Activated CD4-positive, alpha-beta T cell treated with anti-CD3 and anti-CD28 coated beads, Interleukin-2, amount 10 ng/mL, durations not matched to agents 7 days and 5 days (primary cell): ENCODE measurements at regions not wholly inside any gene's neighbourhood (a gene's known extent, or its start where the extent isn't known, plus 50 kb on each side); places are given as distances from the start of the nearest gene placed in this dataset.

Experiments
- CTCF ChIA-PET: fragments of 350-600 bp; sonication (Branson Sonifier 250); formaldehyde crosslinking; loops from one replicate; lab custom pipeline; 2021; ENCODE audit warnings: antibody characterized with exemption; lab: Charles Lee
- POLR2A ChIA-PET: fragments of 350-600 bp; sonication (Branson Sonifier 250); formaldehyde crosslinking; loops from one replicate; lab custom pipeline; 2021; ENCODE audit warnings: antibody characterized with exemption; lab: Charles Lee
- DNase-seq: peaks from one replicate; pipeline ENCODE4 v3.0.0-alpha.2; 2020
- H3K27ac Mint-ChIP-seq: one replicate; pipeline ENCODE4 v1.8.0; 2021; ENCODE audit warnings: mild to moderate bottlenecking, moderate library complexity, mixed read lengths
- H3K27me3 Mint-ChIP-seq: one replicate; pipeline ENCODE4 v1.8.0; 2021; ENCODE audit warnings: mixed read lengths
- H3K36me3 Mint-ChIP-seq: one replicate; pipeline ENCODE4 v1.8.0; 2021; ENCODE audit warnings: low read depth, mixed read lengths
- H3K4me1 Mint-ChIP-seq: one replicate; pipeline ENCODE4 v1.8.0; 2021; ENCODE audit warnings: mixed read lengths
- H3K4me3 Mint-ChIP-seq: one replicate; pipeline ENCODE4 v1.8.0; 2021; ENCODE audit warnings: mild to moderate bottlenecking, moderate library complexity, mixed read lengths
- H3K9me3 Mint-ChIP-seq: one replicate; pipeline ENCODE4 v1.8.0; 2021; ENCODE audit warnings: mixed read lengths

DNA sequence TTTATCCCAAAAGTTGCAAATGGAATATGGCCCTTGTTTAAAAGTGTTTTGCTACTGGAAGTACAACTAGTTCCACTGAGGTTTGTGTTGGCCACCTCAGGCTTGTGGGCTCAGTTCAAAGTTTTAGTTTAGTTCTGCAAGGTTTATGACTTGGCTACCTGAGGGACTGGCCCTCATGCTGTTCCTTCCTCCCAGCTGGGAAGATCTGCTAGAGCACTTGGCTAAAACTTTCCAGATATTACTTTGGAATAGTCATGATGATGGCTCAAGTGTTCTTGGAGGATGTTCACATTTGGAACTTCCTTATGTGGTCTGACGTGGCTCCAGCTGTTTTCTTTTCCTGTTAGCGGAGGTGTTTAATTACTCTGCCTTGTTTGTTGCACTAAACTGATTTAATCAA is 110.2 kb upstream of the IVNS1ABP start:
- Mint-ChIP-seq H3K27me3 (no peaks in the 10 kb centered on the region), H3K27ac (no peak overlapping the region), H3K4me1 (peaks cover 29% of the 10 kb centered on the region), H3K36me3 (peaks cover 14% of the 10 kb centered on the region), H3K9me3 (peaks cover 20% of the 10 kb centered on the region), H3K4me3 (no peak overlapping the region)
- POLR2A ChIA-PET: no interaction called here
- no peak for DNase-seq
- CTCF ChIA-PET: interaction anchor here (1.0 to 1.6 kb wide), 2 partner anchors 9 to 24 kb away, joined by 3 to 4 read pairs; no protein-coding TSS in a partner anchor

DNA sequence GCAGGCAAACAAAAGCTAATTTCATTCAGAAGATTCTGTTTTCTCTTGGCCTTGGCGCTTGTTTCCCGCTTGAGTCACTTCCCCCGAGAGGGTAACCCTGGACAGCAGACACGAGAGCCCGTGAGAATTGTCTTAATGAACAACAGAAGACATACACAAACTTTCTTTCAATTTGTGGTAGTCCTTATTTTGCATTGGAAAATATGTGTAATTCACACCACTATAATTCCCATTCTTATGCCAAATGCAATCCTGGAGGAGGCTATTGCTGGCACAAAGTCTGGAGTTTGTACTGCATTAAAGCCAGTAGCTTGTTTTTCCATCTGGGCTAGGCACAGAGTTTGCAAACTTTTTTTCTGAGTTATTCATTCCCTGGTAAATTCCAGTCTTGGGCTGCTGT is 109.8 kb upstream of the IVNS1ABP start:
- Mint-ChIP-seq H3K27ac (no peak overlapping the region), H3K27me3 (no peaks in the 10 kb centered on the region), H3K9me3 (peaks cover 20% of the 10 kb centered on the region), H3K4me3 (no peak overlapping the region), H3K36me3 (peaks cover 14% of the 10 kb centered on the region), H3K4me1 (peaks cover 33% of the 10 kb centered on the region)
- POLR2A ChIA-PET: no interaction called here
- CTCF ChIA-PET: interaction anchor here (1.0 to 1.6 kb wide), 2 partner anchors 9 to 24 kb away, joined by 3 to 4 read pairs; no protein-coding TSS in a partner anchor
- DNase-seq: no peak

DNA sequence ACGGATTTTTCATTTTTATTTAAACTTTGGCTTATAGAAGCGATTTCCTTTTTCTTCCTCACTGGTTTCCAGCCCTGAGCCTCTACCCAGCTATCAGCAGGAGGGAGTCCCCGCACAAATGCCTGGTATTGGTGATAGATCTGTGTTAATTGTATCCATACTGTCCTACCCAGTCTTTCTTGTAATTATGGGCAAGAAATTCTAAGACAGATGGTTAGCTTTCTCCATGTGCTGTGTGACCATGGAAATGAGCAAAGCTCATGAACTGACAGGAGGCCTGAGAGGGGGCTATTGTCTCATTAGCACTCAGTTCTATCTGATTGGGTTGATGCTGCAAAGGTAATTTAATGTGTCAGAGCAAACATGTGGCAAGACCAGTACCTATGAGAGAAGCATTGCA is 108.1 kb upstream of the IVNS1ABP start:
- CTCF ChIA-PET: interaction anchor here (0.6 kb wide), 1 partner anchor 11 kb away, joined by 3 read pairs; no protein-coding TSS in a partner anchor
- no peak for DNase-seq
- Mint-ChIP-seq H3K36me3 (peaks cover 16% of the 10 kb centered on the region), H3K4me1 (peaks cover 50% of the 10 kb centered on the region), H3K4me3 (no peak overlapping the region), H3K27ac (no peak overlapping the region), H3K27me3 (no peaks in the 10 kb centered on the region), H3K9me3 (peaks cover 16% of the 10 kb centered on the region)
- POLR2A ChIA-PET: no interaction called here

DNA sequence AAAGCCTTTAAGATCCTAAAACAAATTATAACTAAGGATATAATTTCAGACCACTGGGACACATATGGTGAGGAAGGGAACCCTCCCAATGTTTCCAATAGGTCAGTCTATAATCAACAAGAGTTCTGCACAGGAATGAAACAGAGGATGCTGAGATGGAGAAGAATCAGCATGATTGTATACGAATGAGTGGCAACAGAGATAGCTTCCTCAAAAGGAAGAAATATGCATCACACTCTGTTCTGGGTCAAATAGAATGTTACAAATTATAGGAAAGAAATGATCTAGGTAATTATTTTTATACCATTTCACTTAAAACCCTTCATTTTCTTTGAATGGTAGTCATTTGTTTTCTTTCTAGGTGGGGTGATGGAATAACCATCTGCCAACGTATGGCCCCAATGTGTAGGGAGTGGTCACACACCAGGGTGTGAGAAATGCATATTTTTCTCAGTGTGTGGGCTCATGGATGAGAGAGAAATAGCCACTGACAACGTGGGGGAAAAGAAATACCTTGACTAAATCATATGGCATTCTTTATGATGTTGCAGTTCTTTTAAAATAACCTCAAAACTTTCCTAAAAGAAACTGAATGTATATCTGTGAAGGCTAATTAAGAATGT is 104.6 kb upstream of the IVNS1ABP start:
- Mint-ChIP-seq H3K9me3 (peaks cover 10% of the 10 kb centered on the region), H3K27ac (peak overlapping the region; percentile 83), H3K36me3 (peaks cover 6% of the 10 kb centered on the region), H3K27me3 (no peaks in the 10 kb centered on the region), H3K4me3 (no peak overlapping the region), H3K4me1 (peaks cover 53% of the 10 kb centered on the region)
- CTCF ChIA-PET: interaction anchor here (0.9 kb wide), 1 partner anchor 84 kb away, joined by 3 read pairs; no protein-coding TSS in a partner anchor
- POLR2A ChIA-PET: no interaction called here
- DNase-seq: no peak

DNA sequence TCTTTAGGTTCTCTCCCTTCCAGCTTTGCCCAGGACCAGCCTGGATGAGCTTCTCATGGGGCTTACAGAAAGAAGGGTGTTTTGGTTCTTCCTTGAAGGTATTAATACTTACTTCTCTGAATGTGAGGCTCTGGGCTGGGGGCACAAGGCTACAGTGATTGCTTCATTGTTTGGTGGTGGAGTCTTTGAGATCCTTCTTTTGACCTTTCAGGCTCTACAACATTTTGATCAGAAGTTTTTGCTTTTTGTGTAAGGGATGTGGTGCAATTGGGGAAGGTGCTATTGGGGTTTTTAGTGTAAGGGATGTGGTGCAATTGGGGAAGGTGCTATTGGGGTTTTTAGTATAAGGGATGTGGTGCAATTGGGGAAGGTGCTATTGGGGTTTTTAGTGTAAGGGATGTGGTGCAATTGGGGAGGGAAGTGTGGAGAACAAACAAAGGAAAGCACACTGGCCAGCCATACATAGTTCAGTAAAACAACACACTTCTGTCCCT is 103.6 kb upstream of the IVNS1ABP start:
- DNase-seq: peak; percentile 61
- peaks cover 50% of the 10 kb centered on the region for H3K4me1 Mint-ChIP-seq
- peak overlapping the region; percentile 83 for H3K27ac Mint-ChIP-seq
- peak overlapping the region; percentile 31 for H3K4me3 Mint-ChIP-seq
- ChIA-PET POLR2A (no interaction called here), CTCF (interaction anchor here (0.6 to 0.9 kb wide), 2 partner anchors 83 to 240 kb away, joined by 3 read pairs; no protein-coding TSS in a partner anchor)
- peaks cover 6% of the 10 kb centered on the region for H3K36me3 Mint-ChIP-seq
- H3K9me3 Mint-ChIP-seq: peaks cover 12% of the 10 kb centered on the region
- H3K27me3 Mint-ChIP-seq: no peaks in the 10 kb centered on the region

DNA sequence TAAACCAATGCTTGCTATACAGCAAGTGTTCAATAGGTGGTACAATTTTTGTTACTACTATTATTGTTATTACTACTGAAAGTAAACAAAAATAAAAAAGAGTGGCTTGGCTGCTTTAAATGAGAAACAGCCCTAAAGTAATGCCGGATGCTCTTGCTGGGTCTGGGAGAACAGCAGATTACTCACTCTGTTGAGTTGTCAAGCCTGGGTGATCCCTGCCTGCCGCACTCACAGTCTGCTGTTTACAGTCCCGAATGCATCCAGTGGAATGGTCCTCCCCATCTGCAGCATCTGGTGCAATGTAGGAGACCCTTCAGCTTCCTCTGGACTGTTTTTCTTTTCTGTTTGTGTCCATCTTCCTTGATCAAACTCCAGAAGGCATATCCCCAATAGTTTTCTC is 102.7 kb upstream of the IVNS1ABP start:
- Mint-ChIP-seq H3K4me1 (peaks cover 46% of the 10 kb centered on the region), H3K27me3 (no peaks in the 10 kb centered on the region), H3K27ac (no peak overlapping the region), H3K36me3 (peaks cover 6% of the 10 kb centered on the region), H3K4me3 (no peak overlapping the region), H3K9me3 (peaks cover 11% of the 10 kb centered on the region)
- no peak for DNase-seq
- POLR2A ChIA-PET: no interaction called here
- CTCF ChIA-PET: no interaction called here

DNA sequence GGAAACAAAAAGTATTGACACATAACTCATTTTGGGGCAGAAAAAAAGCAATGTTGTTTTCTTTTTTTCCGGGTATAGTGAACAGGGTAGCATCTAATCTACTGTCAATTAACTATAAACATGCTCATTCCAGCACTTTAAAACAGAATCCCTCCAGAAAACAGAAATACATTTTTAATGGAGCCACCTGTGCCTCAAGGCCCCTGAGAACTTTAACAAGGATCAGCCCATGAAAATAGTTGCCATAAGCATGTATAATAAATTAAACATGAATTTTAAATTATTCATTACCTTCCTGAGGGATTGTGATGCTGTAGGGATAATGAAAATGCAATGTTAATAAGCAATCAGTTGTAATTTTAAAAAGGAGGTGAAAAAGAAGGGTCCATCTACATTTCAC is 101.4 kb upstream of the IVNS1ABP start:
- CTCF ChIA-PET: interaction anchor here (1.0 kb wide), 1 partner anchor 11 kb away, joined by 3 read pairs; no protein-coding TSS in a partner anchor
- DNase-seq: no peak
- H3K27me3 Mint-ChIP-seq: no peaks in the 10 kb centered on the region
- POLR2A ChIA-PET: no interaction called here
- no peak overlapping the region for H3K27ac Mint-ChIP-seq
- H3K4me3 Mint-ChIP-seq: no peak overlapping the region
- peaks cover 8% of the 10 kb centered on the region for H3K9me3 Mint-ChIP-seq
- peaks cover 39% of the 10 kb centered on the region for H3K4me1 Mint-ChIP-seq
- peaks cover 6% of the 10 kb centered on the region for H3K36me3 Mint-ChIP-seq

DNA sequence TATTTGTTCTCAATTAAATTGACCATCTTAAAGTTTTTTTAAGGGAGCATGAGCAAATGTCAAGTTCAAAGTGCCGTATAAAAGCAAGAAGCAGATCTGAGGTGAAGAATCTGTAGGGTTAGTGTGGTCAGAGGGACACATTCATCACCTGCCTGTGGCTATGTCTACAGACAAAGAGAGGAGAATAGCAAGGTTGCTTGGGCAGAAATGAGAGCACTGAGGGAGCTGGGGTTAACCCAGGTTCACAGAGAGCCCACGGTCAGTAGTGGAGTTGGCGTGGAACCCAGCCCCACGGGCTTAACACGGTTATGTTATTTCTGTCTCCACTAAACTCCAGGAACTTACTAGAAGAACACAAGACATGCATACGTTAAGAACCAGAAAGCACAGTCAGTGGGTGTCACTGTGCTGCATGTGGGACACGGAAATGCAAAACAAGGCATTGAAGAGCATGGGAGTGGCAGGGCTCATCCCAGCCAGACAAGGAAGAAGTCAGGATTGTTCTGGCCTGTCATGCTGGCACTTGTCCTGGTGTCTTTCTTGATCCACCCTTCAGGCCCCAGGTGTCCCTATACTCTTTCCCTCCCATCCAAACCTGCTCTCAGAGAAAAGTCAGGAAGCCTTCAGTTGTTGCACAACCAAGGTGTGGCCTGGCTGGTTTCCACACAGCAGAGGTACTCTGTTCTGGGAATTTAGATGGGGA is 95.5 kb upstream of the IVNS1ABP start:
- Mint-ChIP-seq H3K4me3 (no peak overlapping the region), H3K27me3 (no peaks in the 10 kb centered on the region), H3K27ac (no peak overlapping the region), H3K36me3 (peaks cover 2% of the 10 kb centered on the region), H3K4me1 (peaks cover 7% of the 10 kb centered on the region), H3K9me3 (peaks cover 10% of the 10 kb centered on the region)
- POLR2A ChIA-PET: no interaction called here
- DNase-seq: no peak
- CTCF ChIA-PET: no interaction called here

DNA sequence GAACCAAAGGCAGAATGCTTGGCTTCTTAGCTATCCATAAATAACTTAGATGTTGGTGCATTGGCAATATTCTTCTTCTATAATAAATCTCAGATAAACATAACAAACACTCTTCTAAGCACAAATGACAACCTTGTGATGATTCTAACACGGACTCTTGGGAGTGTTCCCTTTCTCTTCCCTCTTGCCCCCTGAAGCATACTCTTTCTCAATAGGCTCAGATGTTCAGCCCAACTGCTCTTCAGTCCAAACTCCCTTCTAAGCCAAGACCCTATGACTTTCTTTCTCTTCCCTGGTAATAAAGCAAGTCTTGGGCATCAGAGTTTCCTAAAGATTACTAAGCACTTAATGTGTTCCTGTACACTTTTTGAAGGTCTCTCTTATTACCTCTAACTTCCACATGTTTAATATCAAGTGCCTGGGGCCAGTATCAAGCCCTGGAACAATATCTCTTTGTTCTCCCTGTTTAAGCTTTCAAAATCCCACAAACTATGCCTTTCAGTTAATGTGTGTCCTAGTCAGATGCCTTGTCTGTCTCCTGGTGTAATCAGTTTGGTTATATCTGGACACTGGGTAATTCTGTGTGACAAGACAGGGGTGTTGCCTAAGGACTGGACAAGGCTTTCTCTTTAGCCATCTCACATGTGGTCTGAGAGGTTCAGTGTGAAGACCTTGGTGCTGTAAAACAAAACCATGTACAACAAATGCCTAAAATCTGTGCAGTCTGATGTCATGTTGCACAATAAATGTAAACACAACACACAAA is 92.9 kb upstream of the IVNS1ABP start:
- Mint-ChIP-seq H3K27me3 (no peaks in the 10 kb centered on the region), H3K27ac (no peak overlapping the region), H3K36me3 (peaks cover 5% of the 10 kb centered on the region), H3K4me3 (no peak overlapping the region), H3K4me1 (peaks cover 4% of the 10 kb centered on the region), H3K9me3 (peaks cover 12% of the 10 kb centered on the region)
- CTCF ChIA-PET: no interaction called here
- no peak for DNase-seq
- POLR2A ChIA-PET: no interaction called here

DNA sequence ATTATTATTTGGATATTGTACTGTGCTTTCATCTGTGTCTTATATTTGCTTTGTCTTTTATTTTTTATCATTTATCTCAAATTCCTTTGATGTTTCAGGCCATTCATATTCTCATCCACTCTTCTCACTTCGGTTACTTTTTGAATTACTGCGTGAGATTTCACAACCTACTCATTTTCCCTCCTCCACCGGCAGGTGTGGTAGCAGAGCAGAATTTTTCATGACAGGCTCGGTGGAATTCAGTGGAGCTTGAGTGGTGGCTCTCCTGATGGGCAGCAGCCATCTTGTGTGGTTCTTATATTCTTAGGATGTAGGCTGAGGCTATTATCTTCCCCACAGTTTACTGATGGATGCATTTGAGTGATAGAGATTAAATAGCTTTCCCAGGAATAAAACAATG is 92.3 kb upstream of the IVNS1ABP start:
- ChIA-PET POLR2A (no interaction called here), CTCF (no interaction called here)
- Mint-ChIP-seq H3K36me3 (peaks cover 7% of the 10 kb centered on the region), H3K27me3 (no peaks in the 10 kb centered on the region), H3K27ac (no peak overlapping the region), H3K9me3 (peaks cover 12% of the 10 kb centered on the region), H3K4me3 (no peak overlapping the region), H3K4me1 (peaks cover 10% of the 10 kb centered on the region)
- DNase-seq: no peak

DNA sequence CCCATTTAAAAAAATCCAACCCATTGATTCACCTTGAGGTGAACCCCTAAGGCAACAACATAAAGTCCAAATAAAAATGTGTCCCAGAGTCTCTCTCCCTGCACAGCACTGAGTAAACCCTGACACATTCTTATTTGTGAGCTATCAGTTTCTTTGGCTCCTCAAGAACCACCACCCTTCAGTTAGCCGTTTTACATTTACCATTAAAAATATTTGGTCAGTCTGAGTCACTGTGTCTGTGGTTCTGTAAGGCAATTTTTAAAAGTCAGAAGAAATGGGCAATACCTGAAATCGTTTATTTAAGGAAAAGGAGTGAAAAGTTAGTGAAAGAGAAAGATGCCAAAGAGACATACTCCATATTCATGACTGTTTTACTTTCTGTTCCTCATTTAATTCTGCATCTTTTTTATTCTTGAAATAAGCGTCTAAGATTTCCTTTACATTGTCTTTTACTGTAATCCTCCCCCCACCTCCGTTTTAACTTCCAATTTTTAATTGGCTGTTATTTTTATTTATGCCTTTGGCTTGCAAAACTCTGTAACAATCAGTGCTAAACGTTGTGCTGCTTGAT is 91.7 kb upstream of the IVNS1ABP start:
- POLR2A ChIA-PET: no interaction called here

DNA sequence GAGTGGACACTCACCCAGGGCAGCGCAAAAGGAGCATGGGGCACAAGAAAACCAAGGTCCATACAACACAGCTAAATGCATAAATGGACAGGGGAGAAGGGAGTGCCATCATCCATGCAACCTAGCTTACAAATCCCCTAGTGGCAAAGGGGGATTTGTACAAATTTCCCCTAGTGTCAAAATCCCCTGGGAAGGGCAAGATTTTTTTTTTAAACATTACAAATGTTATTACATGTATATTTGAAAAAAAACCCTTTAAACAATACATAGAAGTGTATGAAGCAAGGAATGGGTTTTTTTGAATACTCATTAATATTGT is 89.6 kb upstream of the IVNS1ABP start:
- H3K9me3 Mint-ChIP-seq: peaks cover 12% of the 10 kb centered on the region
- no peak overlapping the region for H3K27ac Mint-ChIP-seq
- CTCF ChIA-PET: interaction anchor here (0.6 to 1.2 kb wide), 2 partner anchors 29 to 228 kb away, joined by 3 to 5 read pairs; no protein-coding TSS in a partner anchor
- no peaks in the 10 kb centered on the region for H3K27me3 Mint-ChIP-seq
- H3K4me1 Mint-ChIP-seq: peaks cover 11% of the 10 kb centered on the region
- POLR2A ChIA-PET: no interaction called here
- H3K4me3 Mint-ChIP-seq: no peak overlapping the region
- DNase-seq: no peak
- H3K36me3 Mint-ChIP-seq: peaks cover 9% of the 10 kb centered on the region

More for the DNA sequence above, 91.7 kb upstream of the IVNS1ABP start:
- Mint-ChIP-seq H3K4me3 (no peak overlapping the region), H3K4me1 (peaks cover 11% of the 10 kb centered on the region), H3K36me3 (peaks cover 7% of the 10 kb centered on the region), H3K9me3 (peaks cover 12% of the 10 kb centered on the region), H3K27ac (no peak overlapping the region), H3K27me3 (no peaks in the 10 kb centered on the region)
- DNase-seq: no peak
- CTCF ChIA-PET: no interaction called here
